Progenitor cell of endocrine pancreas (in vitro differentiated cells): ENCODE measurements at regions not wholly inside any gene's neighbourhood (a gene's known extent, or its start where the extent isn't known, plus 50 kb on each side); places are given as distances from the start of the nearest gene placed in this dataset.

ENCODE experiments used
- DNase-seq: peaks from one replicate; pipeline ENCODE4 v3.0.0; 2021; ENCODE audit warnings: low spot score; ENCODE audit not compliant: unreplicated experiment
- H3K27ac Mint-ChIP-seq: 2 replicates; pipeline ENCODE4 v1.8.0; 2021; ENCODE audit warnings: mild to moderate bottlenecking, moderate library complexity, mixed read lengths
- H3K27me3 Mint-ChIP-seq: 2 replicates; pipeline ENCODE4 v1.8.0; 2021; ENCODE audit warnings: mixed read lengths
- H3K36me3 Mint-ChIP-seq: 2 replicates; pipeline ENCODE4 v1.8.0; 2022; ENCODE audit warnings: mixed read lengths; ENCODE audit not compliant: insufficient read depth
- H3K4me1 Mint-ChIP-seq: 2 replicates; pipeline ENCODE4 v1.8.0; 2021; ENCODE audit warnings: low read depth, mixed read lengths
- H3K4me3 Mint-ChIP-seq: 2 replicates; pipeline ENCODE4 v1.8.0; 2021; ENCODE audit warnings: low read depth, mild to moderate bottlenecking, moderate library complexity, mixed read lengths
- H3K9me3 Mint-ChIP-seq: 2 replicates; pipeline ENCODE4 v1.8.0; 2021; ENCODE audit warnings: low read depth, mixed read lengths
- TF ChIP-seq, protein P1 (sequence below): fragments of 200-600 bp; sonication (generic); IDR thresholded peaks from one replicate; pipeline ENCODE4 v1.5.0; 2021; ENCODE audit warnings: antibody characterized with exemption, mild to moderate bottlenecking; ENCODE audit not compliant: unreplicated experiment

DNA sequence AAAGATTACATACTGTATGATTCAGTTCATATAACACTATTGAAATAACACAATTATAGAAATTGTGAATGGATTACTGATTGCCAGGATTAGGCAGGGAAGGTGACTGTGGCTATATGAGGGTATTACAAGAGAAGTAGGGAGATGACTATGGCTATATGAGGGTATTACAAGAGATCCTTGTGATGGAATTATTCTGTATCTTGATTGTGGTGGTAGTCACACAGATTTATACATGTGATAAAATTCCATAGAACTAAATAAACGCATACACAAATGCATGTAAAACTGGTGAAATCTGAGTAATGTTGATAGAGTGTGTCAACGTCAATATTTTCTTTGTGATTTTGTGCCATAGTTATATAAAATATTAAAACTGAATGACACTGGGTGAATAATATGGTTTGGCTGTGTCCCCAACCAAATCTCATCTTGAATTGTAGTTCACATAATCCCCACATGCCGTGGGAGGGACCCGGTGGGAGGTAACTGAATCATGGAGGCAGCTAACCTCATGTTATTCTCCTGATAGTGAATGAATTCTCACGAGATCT, 615.6 kb upstream of the PKN2 start:
- Mint-ChIP-seq H3K4me1 (peaks cover 31% of the 10 kb centered on the region), H3K27ac (no peak overlapping the region), H3K36me3 (no peaks in the 10 kb centered on the region), H3K9me3 (no peaks in the 10 kb centered on the region), H3K27me3 (no peaks in the 10 kb centered on the region), H3K4me3 (no peak overlapping the region)
- no peak for DNase-seq
- TF ChIP-seq, protein P1, sequence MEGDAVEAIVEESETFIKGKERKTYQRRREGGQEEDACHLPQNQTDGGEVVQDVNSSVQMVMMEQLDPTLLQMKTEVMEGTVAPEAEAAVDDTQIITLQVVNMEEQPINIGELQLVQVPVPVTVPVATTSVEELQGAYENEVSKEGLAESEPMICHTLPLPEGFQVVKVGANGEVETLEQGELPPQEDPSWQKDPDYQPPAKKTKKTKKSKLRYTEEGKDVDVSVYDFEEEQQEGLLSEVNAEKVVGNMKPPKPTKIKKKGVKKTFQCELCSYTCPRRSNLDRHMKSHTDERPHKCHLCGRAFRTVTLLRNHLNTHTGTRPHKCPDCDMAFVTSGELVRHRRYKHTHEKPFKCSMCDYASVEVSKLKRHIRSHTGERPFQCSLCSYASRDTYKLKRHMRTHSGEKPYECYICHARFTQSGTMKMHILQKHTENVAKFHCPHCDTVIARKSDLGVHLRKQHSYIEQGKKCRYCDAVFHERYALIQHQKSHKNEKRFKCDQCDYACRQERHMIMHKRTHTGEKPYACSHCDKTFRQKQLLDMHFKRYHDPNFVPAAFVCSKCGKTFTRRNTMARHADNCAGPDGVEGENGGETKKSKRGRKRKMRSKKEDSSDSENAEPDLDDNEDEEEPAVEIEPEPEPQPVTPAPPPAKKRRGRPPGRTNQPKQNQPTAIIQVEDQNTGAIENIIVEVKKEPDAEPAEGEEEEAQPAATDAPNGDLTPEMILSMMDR, result no peak

DNA sequence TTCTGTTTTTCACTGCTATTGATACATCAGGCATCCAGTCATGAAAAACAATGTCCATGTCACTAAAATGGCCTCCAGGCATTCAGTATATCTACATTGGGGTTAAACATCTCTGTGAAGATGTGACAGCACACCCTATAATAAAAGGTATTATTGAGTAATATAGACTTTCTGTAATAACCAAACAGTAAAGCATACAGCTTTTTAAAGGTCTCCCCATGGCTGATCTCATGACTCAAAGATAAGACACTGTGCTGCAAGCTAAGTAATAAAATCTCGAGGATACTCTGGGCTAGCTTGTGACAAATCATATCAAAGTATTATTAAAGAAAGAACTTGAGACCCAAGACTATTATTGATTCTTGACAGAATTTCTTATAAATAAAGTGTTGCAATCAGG, 613.1 kb upstream of the PKN2 start:
- no peak overlapping the region for H3K4me3 Mint-ChIP-seq
- no peaks in the 10 kb centered on the region for H3K27me3 Mint-ChIP-seq
- H3K36me3 Mint-ChIP-seq, result no peaks in the 10 kb centered on the region
- DNase-seq, result no peak
- no peaks in the 10 kb centered on the region for H3K9me3 Mint-ChIP-seq
- TF ChIP-seq, protein P1, result no peak
- H3K4me1 Mint-ChIP-seq, result peaks cover 31% of the 10 kb centered on the region
- H3K27ac Mint-ChIP-seq, result peak overlapping the region; percentile 46

DNA sequence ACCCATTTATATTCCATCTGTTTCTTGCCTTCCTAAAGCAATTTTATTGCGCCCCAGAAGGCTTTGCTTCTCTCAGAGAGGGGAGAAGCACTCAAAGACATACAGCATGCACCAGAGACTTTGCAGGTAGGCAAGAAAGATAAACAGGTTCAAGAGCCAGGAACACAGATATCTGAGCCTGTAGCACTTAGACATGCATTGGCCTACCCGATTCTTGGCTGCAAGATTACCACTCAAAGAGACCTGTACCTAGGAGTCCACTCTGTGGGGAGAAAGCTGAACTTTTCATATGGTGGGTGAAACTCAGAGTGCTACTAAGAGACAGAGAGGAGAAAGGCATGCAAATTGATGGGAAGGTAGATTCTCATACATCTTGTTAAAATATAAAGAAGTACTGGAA, 609.4 kb upstream of the PKN2 start:
- TF ChIP-seq, protein P1, result no peak
- H3K36me3 Mint-ChIP-seq, result no peaks in the 10 kb centered on the region
- H3K27me3 Mint-ChIP-seq, result no peaks in the 10 kb centered on the region
- peaks cover 30% of the 10 kb centered on the region for H3K4me1 Mint-ChIP-seq
- no peak overlapping the region for H3K27ac Mint-ChIP-seq
- H3K9me3 Mint-ChIP-seq, result no peaks in the 10 kb centered on the region
- H3K4me3 Mint-ChIP-seq, result no peak overlapping the region
- no peak for DNase-seq

DNA sequence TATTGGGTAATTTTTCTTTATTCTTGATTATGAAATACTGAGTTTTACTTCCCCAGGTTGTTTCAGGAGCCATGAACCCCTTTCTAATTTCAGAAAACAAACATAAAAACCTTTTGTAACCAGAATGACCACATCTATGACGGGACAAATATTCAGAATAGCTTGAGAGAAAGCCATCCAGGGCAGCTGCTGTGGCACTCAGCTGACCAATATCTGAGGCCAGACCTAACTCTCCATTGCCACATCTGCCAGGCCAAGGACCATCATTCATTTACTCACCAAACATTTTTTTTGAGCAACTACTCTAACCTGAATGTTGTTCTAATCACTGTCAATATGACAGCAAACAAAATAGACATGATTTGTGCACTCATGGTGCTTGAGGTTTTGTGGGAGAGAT, 608.3 kb upstream of the PKN2 start:
- Mint-ChIP-seq H3K4me3 (no peak overlapping the region), H3K9me3 (no peaks in the 10 kb centered on the region), H3K36me3 (no peaks in the 10 kb centered on the region), H3K4me1 (peaks cover 19% of the 10 kb centered on the region), H3K27ac (no peak overlapping the region), H3K27me3 (no peaks in the 10 kb centered on the region)
- DNase-seq, result no peak
- TF ChIP-seq, protein P1, result no peak

DNA sequence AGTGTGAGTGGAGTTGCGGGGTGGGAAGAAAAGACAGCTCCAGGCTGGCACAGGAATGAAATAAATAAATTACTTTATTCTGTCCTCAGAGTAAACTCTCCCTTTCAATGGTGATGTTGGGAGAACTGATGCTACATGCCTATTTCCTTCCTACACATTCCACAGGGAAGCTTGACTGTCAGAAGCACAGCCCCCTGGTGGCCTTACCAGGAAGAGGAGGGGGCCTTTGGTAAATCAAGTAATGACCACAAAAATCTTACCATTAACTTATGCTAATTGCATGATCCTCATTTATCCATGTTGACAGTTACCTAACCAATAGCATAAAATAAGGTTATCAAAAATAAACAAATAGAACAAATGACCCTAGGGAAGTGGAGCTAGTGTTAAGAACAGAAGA, 605.0 kb upstream of the PKN2 start:
- Mint-ChIP-seq H3K4me3 (no peak overlapping the region), H3K9me3 (no peaks in the 10 kb centered on the region), H3K27ac (no peak overlapping the region), H3K36me3 (no peaks in the 10 kb centered on the region), H3K27me3 (no peaks in the 10 kb centered on the region), H3K4me1 (no peaks in the 10 kb centered on the region)
- TF ChIP-seq, protein P1, result peak; percentile 77
- DNase-seq, result no peak
